ENCODE measurements at regions not wholly inside any gene's neighbourhood (a gene's known extent, or its start where the extent isn't known, plus 50 kb on each side); places are given as distances from the start of the nearest gene placed in this dataset.
"Not testable (repeated sequence)": the region's sequence is repeated elsewhere in the genome, so short reads cannot be mapped to it uniquely, and the experiment has no call there.

- TF ChIP-seq CTCF (conservative IDR thresholded peaks at IDR 0.05; ENCODE audit: low read depth, low read length) = no peak
- H3K4me3 ChIP-seq (ENCODE audit: low read depth, low read length) = no peak overlapping the region
- no peak for DNase-seq (ENCODE audit: low read depth)
Measured at GRCh38 chr2:35585972-35586371, 769.6 kb upstream of the CRIM1 start.

- DNase-seq (ENCODE audit: low read depth) = no peak
- H3K4me3 ChIP-seq (ENCODE audit: low read depth, low read length) = no peak overlapping the region
- no peak for TF ChIP-seq CTCF (conservative IDR thresholded peaks at IDR 0.05; ENCODE audit: low read depth, low read length)
Measured at GRCh38 chr2:35582637-35583036, 772.9 kb upstream of the CRIM1 start.

GRCh38 chr2:35580956-35581355 lies 774.6 kb upstream of the CRIM1 start:
- no peak overlapping the region for H3K4me3 ChIP-seq (ENCODE audit: low read depth, low read length)

GRCh38 chr2:35568574-35568973 lies 787.0 kb upstream of the CRIM1 start:
- not testable (repeated sequence) for H3K4me3 ChIP-seq (ENCODE audit: low read depth, low read length); DNase-seq (ENCODE audit: low read depth)

More at GRCh38 chr2:35580956-35581355, 774.6 kb upstream of the CRIM1 start:
- no peak for TF ChIP-seq CTCF (conservative IDR thresholded peaks at IDR 0.05; ENCODE audit: low read depth, low read length)
- DNase-seq (ENCODE audit: low read depth) = no peak

GRCh38 chr2:35562488-35562887 lies 793.1 kb upstream of the CRIM1 start:
- no peak overlapping the region for H3K4me3 ChIP-seq (ENCODE audit: low read depth, low read length)
- DNase-seq (ENCODE audit: low read depth) = no peak
- TF ChIP-seq CTCF (conservative IDR thresholded peaks at IDR 0.05; ENCODE audit: low read depth, low read length) = no peak

- no peak overlapping the region for H3K4me3 ChIP-seq (ENCODE audit: low read depth, low read length)
- TF ChIP-seq CTCF (conservative IDR thresholded peaks at IDR 0.05; ENCODE audit: low read depth, low read length) = no peak
- DNase-seq (ENCODE audit: low read depth) = peak; percentile 65
Measured at GRCh38 chr2:35548171-35548570, 807.4 kb upstream of the CRIM1 start.

GRCh38 chr2:35545301-35545700 lies 810.3 kb upstream of the CRIM1 start:
- DNase-seq (ENCODE audit: low read depth) = no peak
- H3K4me3 ChIP-seq (ENCODE audit: low read depth, low read length) = no peak overlapping the region
- no peak for TF ChIP-seq CTCF (conservative IDR thresholded peaks at IDR 0.05; ENCODE audit: low read depth, low read length)

GRCh38 chr2:35538796-35539195 lies 816.8 kb upstream of the CRIM1 start:
- TF ChIP-seq CTCF (conservative IDR thresholded peaks at IDR 0.05; ENCODE audit: low read depth, low read length) = no peak
- DNase-seq (ENCODE audit: low read depth) = peak; percentile 17
- H3K4me3 ChIP-seq (ENCODE audit: low read depth, low read length) = no peak overlapping the region
